Colonic mucosa (tissue), 4 donors: ENCODE measurements at regions not wholly inside any gene's neighbourhood (a gene's known extent, or its start where the extent isn't known, plus 50 kb on each side); places are given as distances from the start of the nearest gene placed in this dataset.

Experiments
- DNase-seq: peaks from one replicate; pipeline ENCODE4 v3.0.0-alpha.2; 2020
- H3K27ac ChIP-seq: fragments of 200-600 bp; one replicate; pipeline ENCODE4 v1.8.0; 2021
- H3K27me3 ChIP-seq: fragments of 200-600 bp; one replicate; pipeline ENCODE4 v1.8.0; 2021
- H3K36me3 ChIP-seq: fragments of 200-600 bp; one replicate; pipeline ENCODE4 v1.8.0; 2021
- H3K4me1 ChIP-seq: fragments of 200-600 bp; one replicate; pipeline ENCODE4 v1.8.0; 2021; ENCODE audit warnings: mild to moderate bottlenecking
- H3K4me3 ChIP-seq: fragments of 200-600 bp; one replicate; pipeline ENCODE4 v1.8.0; 2021
- H3K9ac ChIP-seq, 2 donors: one replicate each; pipeline ENCODE4 v1.7.0; 2013; ENCODE audit warnings: control low read depth in 2 of 2, low read depth in 2 of 2, low read length in 2 of 2
- H3K9me3 ChIP-seq: fragments of 200-600 bp; one replicate; pipeline ENCODE4 v1.8.0; 2021
- intact Hi-C: fragments of 100-400 bp; cut with DNase I; formaldehyde crosslinking; loops from one replicate; pipeline ENCODE4 v1.14.1; 2022
- TF ChIP-seq, protein P1 (sequence below): fragments of 200-600 bp; IDR thresholded peaks from one replicate; pipeline ENCODE4 v1.8.0; 2022; ENCODE audit warnings: antibody characterized with exemption, mild to moderate bottlenecking
- donor health status: healthy.
- donor health status: DM: no; HTN: no; CAD: no.
- donor health status: DM: no; HTN: no; CAD: no.

DNA sequence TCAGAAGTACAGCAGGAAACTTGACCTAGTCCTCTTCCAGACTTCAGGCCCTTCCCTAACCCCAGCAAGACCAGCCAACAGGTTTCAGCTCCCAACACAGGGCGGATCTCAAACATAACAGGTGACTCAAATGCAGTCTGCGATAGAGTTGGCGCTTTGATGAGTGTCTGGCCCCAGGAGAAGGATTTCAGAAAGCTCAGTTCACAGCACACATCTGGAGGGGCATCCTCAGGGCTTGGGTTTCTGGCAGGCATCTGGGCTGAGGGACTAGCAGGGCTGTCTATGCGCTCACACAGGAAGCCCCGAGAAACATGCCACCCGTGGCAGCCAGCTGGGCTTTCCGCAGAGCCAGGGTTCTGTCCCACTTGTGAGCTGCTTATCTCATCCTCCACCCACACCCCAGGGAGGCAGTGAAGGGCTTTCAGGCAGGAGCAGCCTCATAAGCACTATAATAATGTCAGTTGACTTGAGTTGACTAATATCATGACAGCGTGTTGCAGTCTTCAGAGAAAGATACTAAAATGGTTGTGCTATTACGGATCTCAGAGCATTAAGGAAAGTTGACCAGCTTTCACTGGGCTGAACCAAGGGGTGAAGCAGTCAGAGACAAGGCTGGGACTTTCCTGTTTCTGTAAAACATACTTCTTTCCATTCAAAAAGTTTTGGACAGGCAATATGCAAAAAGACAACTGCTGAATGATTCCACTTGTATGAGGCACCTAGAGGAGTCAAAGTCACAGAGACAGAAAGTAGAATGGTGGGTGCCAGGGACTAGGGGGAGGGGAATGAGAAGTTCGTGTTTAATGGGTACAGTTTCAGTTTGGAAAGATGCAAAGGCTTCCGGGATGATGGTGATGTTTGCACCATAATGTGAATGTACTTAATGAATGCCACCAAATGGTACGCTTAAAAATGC is 233.0 kb upstream of the IRF2BP2 start:
- no peaks in the 10 kb centered on the region for H3K36me3 ChIP-seq
- no peak overlapping the region for H3K4me3 ChIP-seq
- intact Hi-C loops, result no loop called here
- no peaks in the 10 kb centered on the region for H3K27me3 ChIP-seq
- H3K27ac ChIP-seq, result no peak overlapping the region
- no peaks in the 10 kb centered on the region for H3K4me1 ChIP-seq
- no peaks in the 10 kb centered on the region for H3K9me3 ChIP-seq
- TF ChIP-seq, protein P1, sequence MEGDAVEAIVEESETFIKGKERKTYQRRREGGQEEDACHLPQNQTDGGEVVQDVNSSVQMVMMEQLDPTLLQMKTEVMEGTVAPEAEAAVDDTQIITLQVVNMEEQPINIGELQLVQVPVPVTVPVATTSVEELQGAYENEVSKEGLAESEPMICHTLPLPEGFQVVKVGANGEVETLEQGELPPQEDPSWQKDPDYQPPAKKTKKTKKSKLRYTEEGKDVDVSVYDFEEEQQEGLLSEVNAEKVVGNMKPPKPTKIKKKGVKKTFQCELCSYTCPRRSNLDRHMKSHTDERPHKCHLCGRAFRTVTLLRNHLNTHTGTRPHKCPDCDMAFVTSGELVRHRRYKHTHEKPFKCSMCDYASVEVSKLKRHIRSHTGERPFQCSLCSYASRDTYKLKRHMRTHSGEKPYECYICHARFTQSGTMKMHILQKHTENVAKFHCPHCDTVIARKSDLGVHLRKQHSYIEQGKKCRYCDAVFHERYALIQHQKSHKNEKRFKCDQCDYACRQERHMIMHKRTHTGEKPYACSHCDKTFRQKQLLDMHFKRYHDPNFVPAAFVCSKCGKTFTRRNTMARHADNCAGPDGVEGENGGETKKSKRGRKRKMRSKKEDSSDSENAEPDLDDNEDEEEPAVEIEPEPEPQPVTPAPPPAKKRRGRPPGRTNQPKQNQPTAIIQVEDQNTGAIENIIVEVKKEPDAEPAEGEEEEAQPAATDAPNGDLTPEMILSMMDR, result no peak
- DNase-seq, result no peak
- H3K9ac ChIP-seq, result peak overlapping the region in 1 of 2 donors; percentile 29

GRCh38 chr1:234841710-234842231 is 231.8 kb upstream of the IRF2BP2 start:
- no peaks in the 10 kb centered on the region for H3K4me1 ChIP-seq
- H3K9me3 ChIP-seq, result no peaks in the 10 kb centered on the region
- H3K4me3 ChIP-seq, result no peak overlapping the region
- H3K27me3 ChIP-seq, result no peaks in the 10 kb centered on the region
- no peak for DNase-seq
- intact Hi-C loops, result no loop called here
- no peaks in the 10 kb centered on the region for H3K36me3 ChIP-seq
- TF ChIP-seq, protein P1, result no peak
- H3K27ac ChIP-seq, result no peak overlapping the region
- no peak overlapping the region for H3K9ac ChIP-seq

DNA sequence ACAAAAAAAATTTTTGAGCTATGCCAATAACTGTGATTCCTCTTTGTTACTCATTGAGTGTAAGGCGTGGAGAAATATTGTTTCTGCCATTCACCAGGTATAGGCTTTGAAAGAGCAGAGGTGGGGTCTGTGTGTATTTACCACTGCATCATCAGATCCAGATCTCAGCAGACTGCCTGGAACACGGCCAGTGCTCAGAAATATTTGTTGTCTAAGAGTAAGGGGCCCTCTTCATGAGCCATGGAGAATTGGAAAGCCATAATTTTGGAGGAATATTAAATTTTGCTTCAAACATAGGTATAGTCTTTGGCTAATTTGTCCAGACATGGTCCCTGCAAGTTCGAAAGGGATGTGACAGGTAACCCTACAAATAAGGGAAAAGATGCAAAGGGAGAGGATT is 231.3 kb upstream of the IRF2BP2 start:
- Histone ChIP-seq H3K9me3 (no peaks in the 10 kb centered on the region), H3K4me3 (no peak overlapping the region), H3K9ac (no peak overlapping the region), H3K36me3 (no peaks in the 10 kb centered on the region), H3K27ac (no peak overlapping the region), H3K4me1 (no peaks in the 10 kb centered on the region), H3K27me3 (no peaks in the 10 kb centered on the region)
- intact Hi-C loops, result no loop called here
- TF ChIP-seq, protein P1, result no peak
- DNase-seq, result no peak

GRCh38 chr1:234840843-234841242 is 230.9 kb upstream of the IRF2BP2 start:
- intact Hi-C loops, result no loop called here
- H3K9ac ChIP-seq, result no peak overlapping the region
- H3K36me3 ChIP-seq, result no peaks in the 10 kb centered on the region
- no peak overlapping the region for H3K27ac ChIP-seq
- H3K4me3 ChIP-seq, result no peak overlapping the region
- TF ChIP-seq, protein P1, result no peak
- no peaks in the 10 kb centered on the region for H3K27me3 ChIP-seq
- DNase-seq, result no peak
- H3K9me3 ChIP-seq, result no peaks in the 10 kb centered on the region
- no peaks in the 10 kb centered on the region for H3K4me1 ChIP-seq

GRCh38 chr1:234840253-234840652 is 230.3 kb upstream of the IRF2BP2 start:
- H3K9me3 ChIP-seq, result no peaks in the 10 kb centered on the region
- H3K4me1 ChIP-seq, result no peaks in the 10 kb centered on the region
- H3K4me3 ChIP-seq, result no peak overlapping the region
- intact Hi-C loops, result no loop called here
- no peaks in the 10 kb centered on the region for H3K27me3 ChIP-seq
- TF ChIP-seq, protein P1, result no peak
- H3K27ac ChIP-seq, result no peak overlapping the region
- H3K36me3 ChIP-seq, result no peaks in the 10 kb centered on the region
- no peak for DNase-seq
- no peak overlapping the region for H3K9ac ChIP-seq
